GM12878 (cell line): ENCODE measurements at regions not wholly inside any gene's neighbourhood (a gene's known extent, or its start where the extent isn't known, plus 50 kb on each side); places are given as distances from the start of the nearest gene placed in this dataset.

Experiments
- ATAC-seq: fragments of 200-7000 bp; cut with Tn5 transposase; 3 replicates; pipeline ENCODE4 v1.9.1; 2020; ENCODE audit warnings: mild to moderate bottlenecking, moderate library complexity
- BruUV-seq: library from RNA; stranded (reverse); fragments of 400-500 nt; replicated peaks from 2 replicates; lab custom pipeline; 2021; lab: Mats Ljungman, UMichigan
- CTCF ChIA-PET: fragments of 300-600 bp; sonication (Branson Sonifier 250); formaldehyde crosslinking; extraction: SDS; loops from one replicate; lab custom pipeline; 2021; ENCODE audit warnings: inconsistent platforms; lab: Yijun Ruan, JAX
- POLR2A ChIA-PET: fragments of 350-600 bp; formaldehyde crosslinking; extraction: SDS; loops from one replicate; lab custom pipeline; 2021; ENCODE audit warnings: inconsistent platforms; lab: Charles Lee
- RAD21 ChIA-PET: fragments of 300-600 bp; sonication (Branson Sonifier 250); formaldehyde crosslinking; loops from one replicate; lab custom pipeline; 2023; ENCODE audit warnings: antibody characterized with exemption; ENCODE audit not compliant: unreplicated experiment; lab: Charles Lee
- SMC1A ChIA-PET: fragments of 300-600 bp; sonication (Branson Sonifier 250); formaldehyde crosslinking; loops from one replicate; lab custom pipeline; 2023; ENCODE audit not compliant: unreplicated experiment, uncharacterized antibody; lab: Charles Lee
- DNase-seq: peaks from one replicate; pipeline ENCODE4 v3.0.0-alpha.2; 2011; ENCODE audit warnings: low read depth, low spot score
- FAIRE-seq: peaks from 3 replicates; lab custom pipeline; 2011; peaks lifted over from hg19 to GRCh38; lab: Jason Lieb, UNC
- H2AFZ ChIP-seq: 2 replicates; pipeline ENCODE4 v1.6.0; 2011; ENCODE audit warnings: low read depth, low read length, control low read depth; ENCODE audit not compliant: control insufficient read depth
- H3K27ac ChIP-seq: 2 replicates; pipeline ENCODE4 v1.5.1; 2011; ENCODE audit warnings: control low read depth; ENCODE audit not compliant: control insufficient read depth, insufficient read depth
- H3K27me3 ChIP-seq, 2 experiments: replicated peaks in 1 of 2; 2 replicates each; pipeline versions ENCODE4 v1.6.0 to v1.6.1; 2011; ENCODE audit warnings: low read length in 1 of 2; ENCODE audit not compliant: control insufficient read depth in 2 of 2, insufficient read depth in 2 of 2
- H3K36me3 ChIP-seq, 2 experiments: 2 replicates each; pipeline ENCODE4 v1.5.1; 2011; ENCODE audit warnings: low read length in 1 of 2; ENCODE audit not compliant: control insufficient read depth in 2 of 2, insufficient read depth in 2 of 2
- H3K4me1 ChIP-seq: 2 replicates; pipeline ENCODE4 v1.6.1; 2011; ENCODE audit warnings: mild to moderate bottlenecking, low read length, moderate library complexity, mixed read lengths; ENCODE audit not compliant: control insufficient read depth, insufficient read depth
- H3K4me2 ChIP-seq: 2 replicates; pipeline ENCODE4 v1.6.0; 2011; ENCODE audit warnings: control low read depth; ENCODE audit not compliant: control insufficient read depth, insufficient read depth
- H3K4me3 ChIP-seq: fragments of 200-600 bp; sonication (generic); 2 replicates; pipeline ENCODE4 v1.5.1; 2016
- H3K79me2 ChIP-seq: 2 replicates; pipeline ENCODE4 v1.6.0; 2011; ENCODE audit warnings: low read length; ENCODE audit not compliant: control insufficient read depth, insufficient read depth
- H3K9ac ChIP-seq: 2 replicates; pipeline ENCODE4 v1.8.0; 2011; ENCODE audit warnings: low read length, control low read depth, mixed read lengths; ENCODE audit not compliant: control insufficient read depth, insufficient read depth
- H3K9me3 ChIP-seq: replicated peaks from 3 replicates; pipeline ENCODE4 v1.5.1; 2011; ENCODE audit warnings: mild to moderate bottlenecking, low read length; ENCODE audit not compliant: control insufficient read depth, insufficient read depth
- H4K20me1 ChIP-seq: 2 replicates; pipeline ENCODE4 v1.6.0; 2011; ENCODE audit not compliant: control insufficient read depth, insufficient read depth
- BHLHE40 ChIP-seq, 2 experiments: fragments of 450-650 bp in 1 of 2; IDR thresholded peaks; 2 replicates each; pipeline ENCODE4 v1.6.1; 2011 to 2017; ENCODE audit warnings: low read depth in 2 of 2, borderline replicate concordance in 1 of 2, improper control_type of control experiment in 1 of 2, low read length in 1 of 2, mild to moderate bottlenecking in 1 of 2
- BMI1 ChIP-seq: fragments of 450-650 bp; IDR thresholded peaks from 2 replicates; pipeline ENCODE4 v1.6.1; 2016; ENCODE audit warnings: mild to moderate bottlenecking, moderate library complexity, borderline replicate concordance
- EZH2 ChIP-seq: IDR thresholded peaks from 2 replicates; pipeline ENCODE4 v1.6.1; 2012; ENCODE audit warnings: low read depth, mild to moderate bottlenecking, control low read depth, inconsistent platforms, low read length, borderline replicate concordance; ENCODE audit not compliant: control insufficient read depth
- JUNB ChIP-seq: IDR thresholded peaks from 2 replicates; pipeline ENCODE4 v1.6.1; 2016; ENCODE audit warnings: antibody characterized with exemption, mild to moderate bottlenecking
- MXI1 ChIP-seq: fragments of 150-350 bp; IDR thresholded peaks from 2 replicates; pipeline ENCODE4 v1.6.1; 2011; ENCODE audit warnings: low read depth, mild to moderate bottlenecking, inconsistent platforms, low read length, improper control_type of control experiment
- NFIC ChIP-seq: IDR thresholded peaks from 2 replicates; pipeline ENCODE4 v1.6.1; 2012; ENCODE audit warnings: low read depth, mild to moderate bottlenecking, inconsistent platforms, low read length, moderate library complexity
- NFYA ChIP-seq: IDR thresholded peaks from 2 replicates; pipeline ENCODE4 v1.6.1; 2011; ENCODE audit warnings: low read depth, mild to moderate bottlenecking, low read length, improper control_type of control experiment, borderline replicate concordance
- NR2C1 ChIP-seq: fragments of 450-650 bp; IDR thresholded peaks from 2 replicates; pipeline ENCODE4 v1.6.1; 2017; ENCODE audit warnings: antibody characterized with exemption, mild to moderate bottlenecking, moderate library complexity
- NR2F1 ChIP-seq: fragments of 450-650 bp; conservative IDR thresholded peaks from 2 replicates; pipeline ENCODE4 v1.6.1; 2017; ENCODE audit warnings: mild to moderate bottlenecking
- RUNX3 ChIP-seq: IDR thresholded peaks from 2 replicates; pipeline ENCODE4 v1.6.1; 2012; ENCODE audit warnings: low read length, inconsistent platforms
- SIN3A ChIP-seq: IDR thresholded peaks from 2 replicates; pipeline ENCODE4 v1.6.1; 2012; ENCODE audit warnings: low read depth, low read length, improper control_type of control experiment
- YBX1 ChIP-seq: fragments of 450-650 bp; IDR thresholded peaks from 2 replicates; pipeline ENCODE4 v1.6.1; 2016; ENCODE audit warnings: antibody characterized with exemption
- WGBS: methylation state at CpG from one replicate; pipeline ENCODE4 v1.1.6; 2016; ENCODE audit warnings: low lambda C conversion rate; ENCODE audit not compliant: insufficient replicate concordance, insufficient coverage; ENCODE audit errors: missing lambda C conversion rate; 5-methylcytosine and 5-hydroxymethylcytosine counted together
- in situ Hi-C: fragments of 300-500 bp; cut with MboI; formaldehyde crosslinking; loops from 9 replicates; pipeline ENCODE4 v1.14.3; 2018; ENCODE audit warnings: mixed read lengths
- intact Hi-C: fragments of 100-400 bp; cut with micrococcal nuclease; formaldehyde crosslinking; loops from one replicate; pipeline ENCODE4 v1.14.2; 2022; ENCODE audit not compliant: unreplicated experiment
- TF ChIP-seq, protein P1 (sequence below): IDR thresholded peaks from 2 replicates; pipeline ENCODE4 v1.6.1; 2011; ENCODE audit warnings: low read depth, mild to moderate bottlenecking, low read length, moderate library complexity, borderline replicate concordance; ENCODE audit errors: extremely low read depth
- TF ChIP-seq, protein P2 (sequence below): IDR thresholded peaks from 2 replicates; pipeline ENCODE4 v1.6.1; 2012; ENCODE audit warnings: low read length, inconsistent platforms
- TF ChIP-seq, protein P3 (sequence below): fragments of 450-650 bp; IDR thresholded peaks from 2 replicates; pipeline ENCODE4 v1.6.1; 2018; ENCODE audit warnings: mild to moderate bottlenecking, low read depth, moderate library complexity; ENCODE audit not compliant: partially characterized antibody

DNA sequence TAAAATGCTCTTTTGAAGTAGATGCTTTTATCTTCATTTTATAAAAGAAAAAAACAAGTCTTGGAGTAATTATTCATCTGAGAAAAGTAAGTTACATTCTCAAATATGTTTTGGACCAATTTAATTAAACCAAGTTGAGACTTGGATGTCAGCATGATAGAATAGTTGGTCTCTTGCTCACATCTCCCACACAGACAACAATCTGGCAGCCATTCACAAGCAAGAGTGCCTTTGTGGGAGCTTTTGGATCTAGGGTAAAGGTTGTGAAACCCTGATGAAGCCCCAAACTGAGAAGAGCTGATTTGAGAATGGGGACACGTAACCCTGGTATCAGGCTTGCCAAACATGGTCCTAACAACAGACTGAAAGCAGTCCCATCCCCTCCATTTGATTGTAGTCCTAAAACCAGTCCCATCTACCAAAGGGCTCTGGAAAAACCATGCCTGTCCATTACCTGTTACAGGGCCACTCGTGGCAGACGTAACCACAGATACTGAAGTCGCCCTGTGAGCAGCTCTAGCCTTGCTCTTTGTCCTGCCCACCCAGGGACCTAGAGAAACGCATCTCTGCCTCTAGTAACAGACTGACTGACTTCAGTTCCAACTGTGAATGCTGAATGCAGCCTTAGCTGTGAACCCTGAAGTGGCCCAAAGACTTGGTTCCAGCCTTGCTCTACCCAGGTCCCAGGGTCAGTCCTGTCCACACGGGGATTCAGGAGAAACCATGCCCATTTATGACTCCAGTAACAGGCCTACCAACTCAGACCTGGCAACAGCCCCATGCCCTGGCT lies 145.5 kb upstream of the SYNPR start:
- no peaks in the 10 kb centered on the region for H3K27me3 ChIP-seq
- H3K9me3 ChIP-seq, result no peaks in the 10 kb centered on the region
- H4K20me1 ChIP-seq, result no peaks in the 10 kb centered on the region
- ATAC-seq, result no peak
- H3K9ac ChIP-seq, result no peak overlapping the region
- SMC1A ChIA-PET, result no interaction called here
- no peak overlapping the region for H3K27ac ChIP-seq
- 14% methylated on average over 6 of the region's 6 CpGs for WGBS
- in situ Hi-C loops, result no loop called here
- CTCF ChIA-PET, result no interaction called here
- POLR2A ChIA-PET, result no interaction called here
- RAD21 ChIA-PET, result no interaction called here
- H3K36me3 ChIP-seq, result no peaks in the 10 kb centered on the region
- H3K4me3 ChIP-seq, result no peak overlapping the region
- H3K79me2 ChIP-seq, result no peaks in the 10 kb centered on the region
- no peak for DNase-seq
- H3K4me1 ChIP-seq, result no peaks in the 10 kb centered on the region
- H3K4me2 ChIP-seq, result no peak overlapping the region
- BruUV-seq, result no TSS peak
- intact Hi-C loops, result no loop called here
- H2AFZ ChIP-seq, result no peak overlapping the region
- FAIRE-seq, result no peak
- TF ChIP-seq BMI1 (no peak), RUNX3 (no peak), SIN3A (no peak), EZH2 (no peak), NR2C1 (no peak), BHLHE40 (IDR thresholded peaks at IDR 0.05; ENCODE audit: borderline replicate concordance in 1 of 2, low read depth in 2 of 2, low read length in 1 of 2) (no peak)
- TF ChIP-seq, protein P1, sequence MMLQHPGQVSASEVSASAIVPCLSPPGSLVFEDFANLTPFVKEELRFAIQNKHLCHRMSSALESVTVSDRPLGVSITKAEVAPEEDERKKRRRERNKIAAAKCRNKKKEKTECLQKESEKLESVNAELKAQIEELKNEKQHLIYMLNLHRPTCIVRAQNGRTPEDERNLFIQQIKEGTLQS, result no peak

DNA sequence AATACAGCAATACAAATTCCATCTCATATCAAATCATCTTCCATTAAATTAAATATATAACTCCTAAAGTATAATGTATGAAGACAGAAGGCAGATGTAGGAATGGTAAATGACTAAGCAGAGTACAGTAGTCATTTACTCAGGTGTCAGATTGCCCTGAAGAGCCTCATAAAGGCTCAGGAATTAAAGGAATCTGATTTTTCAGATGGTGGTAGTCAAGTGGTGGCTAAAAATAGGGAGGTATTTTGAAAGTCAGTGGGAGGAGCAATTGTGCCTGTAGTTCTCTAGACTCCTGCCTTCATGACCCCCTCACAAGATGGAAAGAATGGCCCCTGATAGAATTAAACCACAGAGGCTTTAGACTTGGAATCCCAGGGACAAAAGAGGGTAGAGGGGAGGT lies 142.7 kb upstream of the SYNPR start:
- no peak for DNase-seq
- Histone ChIP-seq H3K27ac (no peak overlapping the region), H3K4me2 (no peak overlapping the region), H3K27me3 (no peaks in the 10 kb centered on the region), H3K4me3 (no peak overlapping the region), H2AFZ (no peak overlapping the region), H3K9ac (no peak overlapping the region), H3K36me3 (no peaks in the 10 kb centered on the region), H3K4me1 (no peaks in the 10 kb centered on the region), H3K79me2 (no peaks in the 10 kb centered on the region), H3K9me3 (no peaks in the 10 kb centered on the region), H4K20me1 (no peaks in the 10 kb centered on the region)
- SMC1A ChIA-PET, result no interaction called here
- RAD21 ChIA-PET, result no interaction called here
- POLR2A ChIA-PET, result no interaction called here
- intact Hi-C loops, result no loop called here
- ATAC-seq, result no peak
- in situ Hi-C loops, result no loop called here
- no peak for FAIRE-seq
- BruUV-seq, result no TSS peak
- CTCF ChIA-PET, result no interaction called here
- TF ChIP-seq JUNB, result no peak
- no peak for TF ChIP-seq NFIC
- no peak for TF ChIP-seq YBX1
- TF ChIP-seq, protein P2, sequence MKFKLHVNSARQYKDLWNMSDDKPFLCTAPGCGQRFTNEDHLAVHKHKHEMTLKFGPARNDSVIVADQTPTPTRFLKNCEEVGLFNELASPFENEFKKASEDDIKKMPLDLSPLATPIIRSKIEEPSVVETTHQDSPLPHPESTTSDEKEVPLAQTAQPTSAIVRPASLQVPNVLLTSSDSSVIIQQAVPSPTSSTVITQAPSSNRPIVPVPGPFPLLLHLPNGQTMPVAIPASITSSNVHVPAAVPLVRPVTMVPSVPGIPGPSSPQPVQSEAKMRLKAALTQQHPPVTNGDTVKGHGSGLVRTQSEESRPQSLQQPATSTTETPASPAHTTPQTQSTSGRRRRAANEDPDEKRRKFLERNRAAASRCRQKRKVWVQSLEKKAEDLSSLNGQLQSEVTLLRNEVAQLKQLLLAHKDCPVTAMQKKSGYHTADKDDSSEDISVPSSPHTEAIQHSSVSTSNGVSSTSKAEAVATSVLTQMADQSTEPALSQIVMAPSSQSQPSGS, result no peak
- no peak for TF ChIP-seq NFYA
- no peak for TF ChIP-seq MXI1
- TF ChIP-seq, protein P3, sequence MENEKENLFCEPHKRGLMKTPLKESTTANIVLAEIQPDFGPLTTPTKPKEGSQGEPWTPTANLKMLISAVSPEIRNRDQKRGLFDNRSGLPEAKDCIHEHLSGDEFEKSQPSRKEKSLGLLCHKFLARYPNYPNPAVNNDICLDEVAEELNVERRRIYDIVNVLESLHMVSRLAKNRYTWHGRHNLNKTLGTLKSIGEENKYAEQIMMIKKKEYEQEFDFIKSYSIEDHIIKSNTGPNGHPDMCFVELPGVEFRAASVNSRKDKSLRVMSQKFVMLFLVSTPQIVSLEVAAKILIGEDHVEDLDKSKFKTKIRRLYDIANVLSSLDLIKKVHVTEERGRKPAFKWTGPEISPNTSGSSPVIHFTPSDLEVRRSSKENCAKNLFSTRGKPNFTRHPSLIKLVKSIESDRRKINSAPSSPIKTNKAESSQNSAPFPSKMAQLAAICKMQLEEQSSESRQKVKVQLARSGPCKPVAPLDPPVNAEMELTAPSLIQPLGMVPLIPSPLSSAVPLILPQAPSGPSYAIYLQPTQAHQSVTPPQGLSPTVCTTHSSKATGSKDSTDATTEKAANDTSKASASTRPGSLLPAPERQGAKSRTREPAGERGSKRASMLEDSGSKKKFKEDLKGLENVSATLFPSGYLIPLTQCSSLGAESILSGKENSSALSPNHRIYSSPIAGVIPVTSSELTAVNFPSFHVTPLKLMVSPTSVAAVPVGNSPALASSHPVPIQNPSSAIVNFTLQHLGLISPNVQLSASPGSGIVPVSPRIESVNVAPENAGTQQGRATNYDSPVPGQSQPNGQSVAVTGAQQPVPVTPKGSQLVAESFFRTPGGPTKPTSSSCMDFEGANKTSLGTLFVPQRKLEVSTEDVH, result no peak
- no peak for TF ChIP-seq NR2F1
